PFSK-1 (cell line): ENCODE measurements at regions not wholly inside any gene's neighbourhood (a gene's known extent, or its start where the extent isn't known, plus 50 kb on each side); places are given as distances from the start of the nearest gene placed in this dataset.

Experiments used
- TAF1 ChIP-seq: IDR thresholded peaks from 2 replicates; pipeline ENCODE4 v1.6.1; 2012; ENCODE audit warnings: low read length, control low read depth, borderline replicate concordance; ENCODE audit not compliant: insufficient read depth
- TF ChIP-seq, protein P1 (sequence below), 2 experiments: IDR thresholded peaks; 2 replicates each; pipeline versions ENCODE4 v1.6.1 to v1.8.0; 2011 to 2012; ENCODE audit warnings: low read depth in 2 of 2, low read length in 2 of 2, control low read depth in 1 of 2, inconsistent platforms in 1 of 2, mild to moderate bottlenecking in 1 of 2, moderate library complexity in 1 of 2; ENCODE audit not compliant: insufficient read depth in 1 of 2

DNA sequence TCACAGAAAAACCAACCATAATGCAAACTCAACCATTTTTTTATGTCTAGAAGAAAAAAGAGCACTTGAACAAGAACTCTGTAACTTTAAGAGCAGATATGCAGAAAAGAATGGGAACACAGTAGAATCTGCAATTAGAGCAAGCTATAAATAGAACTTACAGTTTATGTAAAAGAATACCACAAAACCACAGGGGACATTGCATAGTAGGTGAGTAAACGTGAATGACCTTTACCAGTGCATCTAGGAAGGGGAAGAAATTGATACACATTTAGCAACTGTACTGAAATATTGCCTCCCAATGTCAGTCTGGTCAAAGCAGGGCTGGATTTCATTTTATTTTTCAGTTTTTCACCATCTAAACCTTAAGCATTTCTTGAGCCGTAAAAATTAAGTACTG is 242.2 kb upstream of the EDNRB start:
- no peak for TF ChIP-seq TAF1
- TF ChIP-seq, protein P1, sequence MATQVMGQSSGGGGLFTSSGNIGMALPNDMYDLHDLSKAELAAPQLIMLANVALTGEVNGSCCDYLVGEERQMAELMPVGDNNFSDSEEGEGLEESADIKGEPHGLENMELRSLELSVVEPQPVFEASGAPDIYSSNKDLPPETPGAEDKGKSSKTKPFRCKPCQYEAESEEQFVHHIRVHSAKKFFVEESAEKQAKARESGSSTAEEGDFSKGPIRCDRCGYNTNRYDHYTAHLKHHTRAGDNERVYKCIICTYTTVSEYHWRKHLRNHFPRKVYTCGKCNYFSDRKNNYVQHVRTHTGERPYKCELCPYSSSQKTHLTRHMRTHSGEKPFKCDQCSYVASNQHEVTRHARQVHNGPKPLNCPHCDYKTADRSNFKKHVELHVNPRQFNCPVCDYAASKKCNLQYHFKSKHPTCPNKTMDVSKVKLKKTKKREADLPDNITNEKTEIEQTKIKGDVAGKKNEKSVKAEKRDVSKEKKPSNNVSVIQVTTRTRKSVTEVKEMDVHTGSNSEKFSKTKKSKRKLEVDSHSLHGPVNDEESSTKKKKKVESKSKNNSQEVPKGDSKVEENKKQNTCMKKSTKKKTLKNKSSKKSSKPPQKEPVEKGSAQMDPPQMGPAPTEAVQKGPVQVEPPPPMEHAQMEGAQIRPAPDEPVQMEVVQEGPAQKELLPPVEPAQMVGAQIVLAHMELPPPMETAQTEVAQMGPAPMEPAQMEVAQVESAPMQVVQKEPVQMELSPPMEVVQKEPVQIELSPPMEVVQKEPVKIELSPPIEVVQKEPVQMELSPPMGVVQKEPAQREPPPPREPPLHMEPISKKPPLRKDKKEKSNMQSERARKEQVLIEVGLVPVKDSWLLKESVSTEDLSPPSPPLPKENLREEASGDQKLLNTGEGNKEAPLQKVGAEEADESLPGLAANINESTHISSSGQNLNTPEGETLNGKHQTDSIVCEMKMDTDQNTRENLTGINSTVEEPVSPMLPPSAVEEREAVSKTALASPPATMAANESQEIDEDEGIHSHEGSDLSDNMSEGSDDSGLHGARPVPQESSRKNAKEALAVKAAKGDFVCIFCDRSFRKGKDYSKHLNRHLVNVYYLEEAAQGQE (IDR thresholded peaks at IDR 0.05; ENCODE audit: insufficient read depth in 1 of 2, low read depth in 2 of 2, low read length in 2 of 2), result no peak
